ENCODE measurements at regions not wholly inside any gene's neighbourhood (a gene's known extent, or its start where the extent isn't known, plus 50 kb on each side); places are given as distances from the start of the nearest gene placed in this dataset.

DNA sequence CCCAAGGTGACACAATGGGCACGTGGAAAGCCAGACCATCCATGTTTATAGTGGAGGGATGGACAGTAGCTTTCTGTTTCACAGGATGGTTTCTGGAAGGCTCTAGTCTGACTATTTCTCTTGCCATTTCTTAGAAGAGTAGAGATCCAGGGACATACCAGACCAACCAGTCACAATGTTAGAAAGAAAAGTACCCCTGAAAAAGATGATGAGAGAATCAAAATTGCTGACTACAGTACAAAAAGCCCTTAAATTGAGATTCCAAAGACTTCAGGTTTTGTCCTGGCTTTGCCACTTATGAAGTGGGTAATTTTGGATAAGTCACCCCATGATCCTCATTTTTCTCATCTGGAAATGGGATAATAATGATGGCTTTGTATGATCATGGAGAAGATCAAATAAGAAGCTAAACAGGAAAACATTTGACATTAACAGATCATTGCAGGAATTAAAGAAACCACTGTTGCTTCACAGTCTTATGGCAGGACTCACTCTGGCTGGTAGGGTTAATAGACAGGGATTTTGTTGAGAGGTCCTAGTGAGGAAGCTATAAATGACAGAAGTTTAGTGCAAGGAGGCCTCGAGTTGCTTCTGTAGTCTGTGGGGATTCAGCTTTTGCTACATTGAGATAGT, 386.0 kb downstream of the IRS1 start:
- TF ChIP-seq, protein P1, sequence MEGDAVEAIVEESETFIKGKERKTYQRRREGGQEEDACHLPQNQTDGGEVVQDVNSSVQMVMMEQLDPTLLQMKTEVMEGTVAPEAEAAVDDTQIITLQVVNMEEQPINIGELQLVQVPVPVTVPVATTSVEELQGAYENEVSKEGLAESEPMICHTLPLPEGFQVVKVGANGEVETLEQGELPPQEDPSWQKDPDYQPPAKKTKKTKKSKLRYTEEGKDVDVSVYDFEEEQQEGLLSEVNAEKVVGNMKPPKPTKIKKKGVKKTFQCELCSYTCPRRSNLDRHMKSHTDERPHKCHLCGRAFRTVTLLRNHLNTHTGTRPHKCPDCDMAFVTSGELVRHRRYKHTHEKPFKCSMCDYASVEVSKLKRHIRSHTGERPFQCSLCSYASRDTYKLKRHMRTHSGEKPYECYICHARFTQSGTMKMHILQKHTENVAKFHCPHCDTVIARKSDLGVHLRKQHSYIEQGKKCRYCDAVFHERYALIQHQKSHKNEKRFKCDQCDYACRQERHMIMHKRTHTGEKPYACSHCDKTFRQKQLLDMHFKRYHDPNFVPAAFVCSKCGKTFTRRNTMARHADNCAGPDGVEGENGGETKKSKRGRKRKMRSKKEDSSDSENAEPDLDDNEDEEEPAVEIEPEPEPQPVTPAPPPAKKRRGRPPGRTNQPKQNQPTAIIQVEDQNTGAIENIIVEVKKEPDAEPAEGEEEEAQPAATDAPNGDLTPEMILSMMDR (IDR thresholded peaks at IDR 0.05), result no peak
- no peak for TF ChIP-seq POLR2A (IDR thresholded peaks at IDR 0.05)

All from heart left ventricle (tissue), 13 donors.